ENCODE measurements at regions not wholly inside any gene's neighbourhood (a gene's known extent, or its start where the extent isn't known, plus 50 kb on each side); places are given as distances from the start of the nearest gene placed in this dataset.

DNA sequence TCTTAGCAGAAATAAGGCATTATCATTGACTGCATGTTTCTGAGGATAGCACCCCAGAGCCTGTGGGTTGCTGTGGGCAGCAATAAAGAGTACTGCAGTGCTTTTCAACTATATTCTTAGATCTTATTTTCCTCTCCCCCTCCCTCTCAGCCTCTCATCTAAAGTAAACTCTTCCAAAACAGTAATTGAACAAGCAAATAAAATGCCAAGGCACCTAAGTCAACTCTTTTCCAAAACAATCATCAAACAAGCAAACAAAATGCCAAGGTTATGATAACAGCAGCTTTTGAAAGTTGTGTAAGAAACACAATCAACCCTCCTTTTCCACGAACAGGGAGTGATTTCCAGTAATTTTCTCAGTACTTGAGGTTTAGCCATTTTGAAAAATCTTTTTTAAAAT is 1542.6 kb downstream of the AACS start:
- Histone ChIP-seq H3K27ac (no peak overlapping the region), H3K36me3 (no peaks in the 10 kb centered on the region), H3K9me3 (ENCODE audit: low read depth) (no peaks in the 10 kb centered on the region), H3K4me1 (ENCODE audit: low read depth) (no peaks in the 10 kb centered on the region), H3K4me3 (no peak overlapping the region), H3K27me3 (no peaks in the 10 kb centered on the region)
- no peak for DNase-seq (ENCODE audit: low read depth in 1 of 2, low spot score in 1 of 2)
- TF ChIP-seq, protein P1, sequence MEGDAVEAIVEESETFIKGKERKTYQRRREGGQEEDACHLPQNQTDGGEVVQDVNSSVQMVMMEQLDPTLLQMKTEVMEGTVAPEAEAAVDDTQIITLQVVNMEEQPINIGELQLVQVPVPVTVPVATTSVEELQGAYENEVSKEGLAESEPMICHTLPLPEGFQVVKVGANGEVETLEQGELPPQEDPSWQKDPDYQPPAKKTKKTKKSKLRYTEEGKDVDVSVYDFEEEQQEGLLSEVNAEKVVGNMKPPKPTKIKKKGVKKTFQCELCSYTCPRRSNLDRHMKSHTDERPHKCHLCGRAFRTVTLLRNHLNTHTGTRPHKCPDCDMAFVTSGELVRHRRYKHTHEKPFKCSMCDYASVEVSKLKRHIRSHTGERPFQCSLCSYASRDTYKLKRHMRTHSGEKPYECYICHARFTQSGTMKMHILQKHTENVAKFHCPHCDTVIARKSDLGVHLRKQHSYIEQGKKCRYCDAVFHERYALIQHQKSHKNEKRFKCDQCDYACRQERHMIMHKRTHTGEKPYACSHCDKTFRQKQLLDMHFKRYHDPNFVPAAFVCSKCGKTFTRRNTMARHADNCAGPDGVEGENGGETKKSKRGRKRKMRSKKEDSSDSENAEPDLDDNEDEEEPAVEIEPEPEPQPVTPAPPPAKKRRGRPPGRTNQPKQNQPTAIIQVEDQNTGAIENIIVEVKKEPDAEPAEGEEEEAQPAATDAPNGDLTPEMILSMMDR (IDR thresholded peaks at IDR 0.05; ENCODE audit: low read depth, low read length) = no peak

DNA sequence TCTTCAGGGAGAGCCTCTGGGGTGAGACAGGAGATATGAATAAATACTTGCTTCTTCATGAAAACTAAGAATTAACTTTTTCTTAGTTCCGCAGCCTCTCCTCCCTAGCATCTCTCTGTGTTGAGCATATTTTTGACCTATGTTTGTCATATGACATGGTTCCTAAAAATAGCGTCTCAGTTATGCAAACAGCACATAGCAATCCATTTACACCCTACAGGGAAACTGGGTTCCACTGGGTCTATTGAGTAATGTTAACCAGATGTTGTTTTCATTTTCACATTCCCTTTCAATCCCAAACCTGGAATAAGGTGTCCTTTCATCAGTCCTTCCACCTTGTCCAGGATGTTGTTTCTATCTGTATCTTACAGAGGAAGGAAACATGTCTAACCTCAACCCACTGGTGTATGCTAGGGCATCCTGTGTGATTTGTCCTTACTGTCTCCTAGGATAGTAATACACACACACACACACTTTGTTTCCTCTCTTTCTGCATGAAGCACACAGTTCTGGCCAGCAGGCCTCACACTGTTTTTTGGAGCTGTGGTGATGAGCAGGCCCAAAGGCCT is 1543.5 kb downstream of the AACS start:
- Histone ChIP-seq H3K4me3 (no peak overlapping the region), H3K4me1 (ENCODE audit: low read depth) (no peaks in the 10 kb centered on the region), H3K36me3 (no peaks in the 10 kb centered on the region), H3K27ac (no peak overlapping the region), H3K27me3 (no peaks in the 10 kb centered on the region), H3K9me3 (ENCODE audit: low read depth) (no peaks in the 10 kb centered on the region)
- no peak for DNase-seq (ENCODE audit: low read depth in 1 of 2, low spot score in 1 of 2)
- TF ChIP-seq, protein P1 (IDR thresholded peaks at IDR 0.05; ENCODE audit: low read depth, low read length) = no peak

DNA sequence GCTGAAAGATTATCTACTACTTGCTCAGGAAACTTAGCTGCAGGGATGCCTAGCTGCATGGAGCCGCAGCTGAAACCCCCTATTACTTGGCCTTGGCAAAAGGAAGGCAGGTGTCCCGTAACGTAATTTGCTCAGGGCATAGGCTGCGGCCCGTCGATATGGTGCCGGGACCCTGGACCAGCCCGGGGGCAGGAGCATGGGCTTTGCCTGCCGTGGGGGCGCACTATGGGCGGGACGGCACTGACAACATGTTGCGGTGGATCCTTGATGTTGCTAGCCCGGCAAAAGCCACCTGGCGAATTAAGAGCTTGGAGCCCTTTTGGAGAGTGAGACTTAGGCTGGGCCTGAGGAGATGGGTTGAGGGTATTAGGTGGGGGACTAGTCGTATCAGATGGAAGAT is 1551.2 kb downstream of the AACS start:
- TF ChIP-seq, protein P1 (IDR thresholded peaks at IDR 0.05; ENCODE audit: low read depth, low read length) = no peak
- no peaks in the 10 kb centered on the region for H3K9me3 ChIP-seq (ENCODE audit: low read depth)
- no peaks in the 10 kb centered on the region for H3K36me3 ChIP-seq
- no peaks in the 10 kb centered on the region for H3K4me1 ChIP-seq (ENCODE audit: low read depth)
- no peak overlapping the region for H3K4me3 ChIP-seq
- H3K27me3 ChIP-seq = no peaks in the 10 kb centered on the region
- DNase-seq (ENCODE audit: low read depth in 1 of 2, low spot score in 1 of 2) = no peak
- H3K27ac ChIP-seq = no peak overlapping the region

DNA sequence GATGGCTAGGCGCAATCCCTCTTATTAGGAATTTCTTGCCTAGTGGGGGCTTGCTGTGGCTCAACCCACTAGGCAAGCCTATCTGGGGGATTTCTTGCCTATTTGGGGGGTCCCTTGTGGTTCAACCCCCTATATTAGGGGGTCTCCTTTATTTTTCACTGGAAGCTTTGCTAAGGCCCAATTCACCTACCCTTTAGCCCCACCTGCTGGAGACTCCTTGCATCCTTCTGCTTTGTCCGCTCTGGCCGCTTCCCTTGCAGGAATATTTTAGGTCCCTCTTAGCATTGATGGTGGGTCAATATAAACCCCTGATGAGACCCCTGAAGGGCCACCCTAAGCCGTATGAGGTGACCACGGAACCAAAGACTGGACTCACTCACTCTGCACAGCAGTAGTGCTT is 1552.1 kb downstream of the AACS start:
- Histone ChIP-seq H3K4me3 (no peak overlapping the region), H3K9me3 (ENCODE audit: low read depth) (no peaks in the 10 kb centered on the region), H3K27me3 (no peaks in the 10 kb centered on the region), H3K27ac (no peak overlapping the region), H3K36me3 (no peaks in the 10 kb centered on the region), H3K4me1 (ENCODE audit: low read depth) (no peaks in the 10 kb centered on the region)
- TF ChIP-seq, protein P1 (IDR thresholded peaks at IDR 0.05; ENCODE audit: low read depth, low read length) = peak; percentile 9
- no peak for DNase-seq (ENCODE audit: low read depth in 1 of 2, low spot score in 1 of 2)

DNA sequence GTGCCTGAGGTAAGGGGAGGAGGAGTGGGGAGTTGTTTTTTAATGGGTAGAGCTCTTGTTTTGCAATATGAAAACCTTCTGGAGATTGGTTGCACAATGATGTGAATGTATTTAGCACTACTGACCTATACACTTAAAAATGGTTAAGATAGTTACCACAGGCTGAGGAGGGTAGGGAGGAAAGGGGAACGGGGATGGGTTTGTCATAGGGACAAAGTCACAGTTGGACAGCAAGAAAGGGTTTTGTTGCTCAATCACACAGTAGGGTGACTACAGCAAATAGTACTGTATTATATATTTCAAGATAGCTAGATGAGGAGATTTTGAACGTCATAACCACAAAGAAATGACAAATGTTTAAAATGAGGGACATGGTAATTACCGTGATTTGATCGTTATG is 1562.4 kb downstream of the AACS start:
- DNase-seq (ENCODE audit: low read depth in 1 of 2, low spot score in 1 of 2) = no peak
- no peaks in the 10 kb centered on the region for H3K36me3 ChIP-seq
- no peaks in the 10 kb centered on the region for H3K27me3 ChIP-seq
- H3K4me1 ChIP-seq (ENCODE audit: low read depth) = no peaks in the 10 kb centered on the region
- no peaks in the 10 kb centered on the region for H3K9me3 ChIP-seq (ENCODE audit: low read depth)
- no peak overlapping the region for H3K27ac ChIP-seq
- TF ChIP-seq, protein P1 (IDR thresholded peaks at IDR 0.05; ENCODE audit: low read depth, low read length) = no peak
- no peak overlapping the region for H3K4me3 ChIP-seq

DNA sequence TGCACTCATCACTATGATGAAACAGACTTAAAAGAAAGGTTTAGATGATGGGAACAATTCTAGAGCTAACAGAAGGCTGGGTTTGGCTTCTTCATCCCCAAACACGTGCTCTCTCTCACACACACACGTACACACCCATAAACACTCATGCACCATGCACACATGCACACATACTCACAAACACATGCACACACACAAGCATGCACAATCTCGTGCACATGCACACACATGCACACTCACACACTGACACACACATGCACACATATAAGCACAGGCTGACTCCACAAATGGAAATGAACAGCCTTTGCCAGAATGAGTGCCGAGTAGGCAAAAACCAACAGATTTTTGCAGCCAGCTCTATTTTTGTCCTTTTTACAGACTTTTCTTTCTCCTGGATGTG is 1571.6 kb downstream of the AACS start:
- Histone ChIP-seq H3K9me3 (ENCODE audit: low read depth) (no peaks in the 10 kb centered on the region), H3K27ac (no peak overlapping the region), H3K4me1 (ENCODE audit: low read depth) (no peaks in the 10 kb centered on the region), H3K27me3 (no peaks in the 10 kb centered on the region), H3K4me3 (no peak overlapping the region), H3K36me3 (no peaks in the 10 kb centered on the region)
- TF ChIP-seq, protein P1 (IDR thresholded peaks at IDR 0.05; ENCODE audit: low read depth, low read length) = no peak
- DNase-seq (ENCODE audit: low read depth in 1 of 2, low spot score in 1 of 2) = no peak
